ENCODE measurements at regions not wholly inside any gene's neighbourhood (a gene's known extent, or its start where the extent isn't known, plus 50 kb on each side); places are given as distances from the start of the nearest gene placed in this dataset.

DNA sequence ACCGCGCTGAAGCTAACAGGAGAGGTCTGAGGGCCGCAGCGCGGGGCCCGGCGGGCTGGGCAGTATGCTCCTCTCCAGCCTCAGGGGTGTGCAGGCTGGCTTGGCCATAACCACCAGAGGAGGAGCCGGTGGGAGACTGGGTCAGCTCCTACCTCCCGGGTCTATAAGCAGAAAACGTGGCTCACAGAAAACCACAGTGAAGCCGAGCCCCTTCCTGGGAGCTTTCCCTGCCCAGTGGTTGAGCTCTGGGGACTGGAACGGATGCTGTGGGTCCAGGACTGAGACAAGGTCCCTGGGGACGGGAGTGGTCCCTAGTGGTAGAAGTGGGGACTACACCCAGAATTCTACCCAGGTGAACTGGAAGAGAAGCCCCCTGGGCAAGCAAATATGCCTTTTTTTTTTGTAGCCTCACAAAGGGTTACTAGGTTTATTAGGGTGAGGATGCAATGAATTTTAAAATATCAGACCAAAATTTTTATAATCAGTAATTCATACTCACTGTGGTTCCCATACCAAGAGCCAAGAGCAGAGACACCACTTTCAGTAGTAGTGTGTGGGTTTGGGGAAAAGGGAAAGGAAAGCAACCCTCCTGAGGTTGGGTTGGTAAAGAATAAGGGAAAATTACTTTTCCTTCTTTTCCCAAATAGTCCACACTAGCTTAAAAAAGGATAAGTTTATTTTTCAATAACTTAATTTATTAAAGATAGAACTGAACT lies 67.9 kb upstream of the PRKCQ start:
- Histone ChIP-seq H3K27ac (ENCODE audit: low read length) (no peak overlapping the region), H3K4me3 (ENCODE audit: low read length) (no peak overlapping the region), H3K4me1 (ENCODE audit: control insufficient read depth, insufficient read depth, low read length) (no peaks in the 10 kb centered on the region), H3K27me3 (ENCODE audit: control insufficient read depth, insufficient read depth, low read length) (peaks cover 3% of the 10 kb centered on the region), H3K36me3 (ENCODE audit: control insufficient read depth, insufficient read depth, low read length) (no peaks in the 10 kb centered on the region), H3K9me3 (ENCODE audit: control insufficient read depth, low read depth, low read length) (no peaks in the 10 kb centered on the region)
- DNase-seq: peak in 1 of 2 donors; percentile 29
- WGBS (ENCODE audit: insufficient coverage, low lambda C conversion rate): no CpG with 5 or more reads among the region's 13 CpGs

DNA sequence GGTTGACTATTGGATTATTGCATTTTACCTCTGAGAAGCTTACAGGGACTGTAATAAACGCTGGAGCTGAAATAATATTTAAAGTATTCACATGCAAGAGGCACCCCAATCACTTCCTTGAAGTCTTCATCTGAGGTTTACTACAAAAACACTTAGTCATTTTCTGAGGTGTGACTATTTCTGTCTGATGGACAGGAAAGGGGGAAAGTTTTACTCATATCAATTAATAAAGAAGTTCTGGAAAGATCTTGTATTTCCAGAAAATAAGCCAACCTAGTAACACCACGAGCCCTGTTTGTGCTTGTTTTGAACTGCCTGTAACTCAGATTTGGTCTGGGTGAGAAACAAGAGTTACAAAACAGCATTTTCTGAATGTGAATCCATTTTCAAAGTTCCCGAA lies 63.9 kb upstream of the PRKCQ start:
- WGBS (ENCODE audit: insufficient coverage, low lambda C conversion rate): 80% methylated on average over 2 of the region's 3 CpGs
- no peaks in the 10 kb centered on the region for H3K4me1 ChIP-seq (ENCODE audit: control insufficient read depth, insufficient read depth, low read length)
- no peak overlapping the region for H3K27ac ChIP-seq (ENCODE audit: low read length)
- H3K9me3 ChIP-seq (ENCODE audit: control insufficient read depth, low read depth, low read length): no peaks in the 10 kb centered on the region
- no peaks in the 10 kb centered on the region for H3K36me3 ChIP-seq (ENCODE audit: control insufficient read depth, insufficient read depth, low read length)
- no peak for DNase-seq
- H3K27me3 ChIP-seq (ENCODE audit: control insufficient read depth, insufficient read depth, low read length): no peaks in the 10 kb centered on the region
- H3K4me3 ChIP-seq (ENCODE audit: low read length): no peak overlapping the region

- no peak for DNase-seq
- Histone ChIP-seq H3K4me3 (ENCODE audit: low read length) (no peak overlapping the region), H3K36me3 (ENCODE audit: control insufficient read depth, insufficient read depth, low read length) (no peaks in the 10 kb centered on the region), H3K4me1 (ENCODE audit: control insufficient read depth, insufficient read depth, low read length) (no peaks in the 10 kb centered on the region), H3K27ac (ENCODE audit: low read length) (no peak overlapping the region), H3K9me3 (ENCODE audit: control insufficient read depth, low read depth, low read length) (no peaks in the 10 kb centered on the region), H3K27me3 (ENCODE audit: control insufficient read depth, insufficient read depth, low read length) (no peaks in the 10 kb centered on the region)
- 40% methylated on average over 1 of the region's 5 CpGs for WGBS (ENCODE audit: insufficient coverage, low lambda C conversion rate)
Measured at GRCh38 chr10:6642876-6643275, 62.8 kb upstream of the PRKCQ start.

- DNase-seq: no peak
- Histone ChIP-seq H3K4me1 (ENCODE audit: control insufficient read depth, insufficient read depth, low read length) (no peaks in the 10 kb centered on the region), H3K27me3 (ENCODE audit: control insufficient read depth, insufficient read depth, low read length) (peaks cover 3% of the 10 kb centered on the region), H3K36me3 (ENCODE audit: control insufficient read depth, insufficient read depth, low read length) (no peaks in the 10 kb centered on the region), H3K27ac (ENCODE audit: low read length) (no peak overlapping the region), H3K9me3 (ENCODE audit: control insufficient read depth, low read depth, low read length) (no peaks in the 10 kb centered on the region), H3K4me3 (ENCODE audit: low read length) (no peak overlapping the region)
Measured at GRCh38 chr10:6640433-6641040, 60.5 kb upstream of the PRKCQ start.

GRCh38 chr10:6637053-6637452 lies 57.0 kb upstream of the PRKCQ start:
- Histone ChIP-seq H3K36me3 (ENCODE audit: control insufficient read depth, insufficient read depth, low read length) (no peaks in the 10 kb centered on the region), H3K4me3 (ENCODE audit: low read length) (no peak overlapping the region), H3K27me3 (ENCODE audit: control insufficient read depth, insufficient read depth, low read length) (peaks cover 3% of the 10 kb centered on the region), H3K9me3 (ENCODE audit: control insufficient read depth, low read depth, low read length) (no peaks in the 10 kb centered on the region), H3K27ac (ENCODE audit: low read length) (no peak overlapping the region), H3K4me1 (ENCODE audit: control insufficient read depth, insufficient read depth, low read length) (no peaks in the 10 kb centered on the region)
- no peak for DNase-seq
- no CpG with 5 or more reads among the region's 4 CpGs for WGBS (ENCODE audit: insufficient coverage, low lambda C conversion rate)

DNA sequence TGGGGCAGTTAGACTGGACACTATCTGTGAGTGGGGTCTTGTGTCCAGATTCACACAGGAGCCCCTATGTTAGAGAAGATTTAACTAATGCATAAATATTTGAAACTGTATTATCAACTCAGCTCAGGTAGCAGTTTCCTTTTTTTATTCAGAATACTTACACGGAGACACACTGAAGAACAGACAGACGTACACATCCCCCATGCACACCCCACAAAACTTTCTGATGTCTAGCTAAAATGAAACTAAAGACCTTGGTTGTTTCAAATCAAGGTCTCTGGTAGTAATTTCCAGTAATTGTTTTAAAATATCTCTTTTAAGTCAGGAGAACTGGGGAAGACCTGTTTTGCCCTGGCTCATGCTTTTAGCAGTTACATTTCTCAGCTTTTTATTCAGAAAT lies 55.7 kb upstream of the PRKCQ start:
- H3K27ac ChIP-seq (ENCODE audit: low read length): no peak overlapping the region
- no peak overlapping the region for H3K4me3 ChIP-seq (ENCODE audit: low read length)
- DNase-seq: no peak
- no peaks in the 10 kb centered on the region for H3K9me3 ChIP-seq (ENCODE audit: control insufficient read depth, low read depth, low read length)
- peaks cover 3% of the 10 kb centered on the region for H3K27me3 ChIP-seq (ENCODE audit: control insufficient read depth, insufficient read depth, low read length)
- no peaks in the 10 kb centered on the region for H3K4me1 ChIP-seq (ENCODE audit: control insufficient read depth, insufficient read depth, low read length)
- WGBS (ENCODE audit: insufficient coverage, low lambda C conversion rate): no CpG with 5 or more reads among the region's 2 CpGs
- H3K36me3 ChIP-seq (ENCODE audit: control insufficient read depth, insufficient read depth, low read length): no peaks in the 10 kb centered on the region
